NCI-H2029 (cell line): ENCODE measurements at regions not wholly inside any gene's neighbourhood (a gene's known extent, or its start where the extent isn't known, plus 50 kb on each side); places are given as distances from the start of the nearest gene placed in this dataset.
"Not testable (repeated sequence)": the region's sequence is repeated elsewhere in the genome, so short reads cannot be mapped to it uniquely, and the experiment has no call there.

ENCODE experiments used
- DNase-seq: peaks from one replicate; lab custom pipeline; 2025; lab: John Stamatoyannopoulos, UW

DNA sequence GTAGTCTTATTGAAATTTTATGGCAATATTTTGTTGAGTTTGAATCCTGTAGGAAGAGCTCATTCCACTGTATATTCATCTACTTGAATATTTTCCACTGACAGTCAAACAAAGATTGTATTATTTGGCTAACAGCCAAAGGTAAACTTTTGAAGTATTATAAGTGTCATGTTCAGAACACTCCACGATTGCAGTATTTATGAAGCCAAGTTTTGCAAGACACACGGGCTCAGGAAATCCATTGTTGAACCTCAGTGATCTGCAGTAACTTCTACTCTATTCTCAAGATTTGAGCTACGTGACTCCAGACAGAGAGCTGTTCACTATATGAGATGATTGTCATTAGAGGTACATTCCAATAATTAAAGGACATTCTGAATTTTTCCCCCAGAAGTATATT is 302.7 kb upstream of the ADGRL3 start:
- DNase-seq, result no peak

DNA sequence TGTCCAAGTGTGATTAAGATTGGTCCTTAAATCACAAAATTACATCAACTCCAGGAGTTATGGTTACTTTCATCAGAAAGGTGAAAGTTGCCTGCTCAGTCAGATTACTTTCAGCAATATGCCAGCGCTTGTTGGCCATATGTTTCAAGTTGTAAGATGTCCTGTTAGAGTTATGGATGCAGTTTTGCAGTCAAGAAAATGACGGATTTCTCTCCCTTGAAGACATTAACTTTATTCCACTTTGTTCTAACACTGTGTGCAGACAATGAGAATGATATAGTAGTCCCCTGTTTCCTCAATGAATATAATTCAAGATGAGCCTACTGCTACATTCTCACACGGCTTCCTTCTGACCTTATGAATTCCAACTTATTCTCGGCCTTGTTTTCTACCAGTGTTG is 295.0 kb upstream of the ADGRL3 start:
- no peak for DNase-seq

DNA sequence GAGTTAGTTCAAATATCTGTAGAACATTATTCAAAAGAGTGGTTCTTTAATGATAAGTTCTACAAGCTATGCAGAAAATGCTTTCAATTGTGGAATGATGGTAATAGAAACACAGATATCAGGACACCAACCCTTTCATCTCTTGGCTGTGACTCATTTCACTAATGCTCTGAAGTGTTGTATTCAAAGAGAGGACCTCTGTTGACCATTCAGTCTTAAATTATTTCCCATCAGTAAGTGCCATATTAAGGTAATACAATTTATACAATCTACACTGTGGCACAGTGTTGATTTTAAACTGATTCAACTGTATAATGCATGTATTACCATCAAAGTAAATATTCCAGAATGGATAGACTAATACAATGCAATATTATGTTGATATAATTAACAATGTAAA is 289.0 kb upstream of the ADGRL3 start:
- no peak for DNase-seq

GRCh38 chr4:60913002-60913401 is 287.1 kb upstream of the ADGRL3 start:
- DNase-seq, result no peak

DNA sequence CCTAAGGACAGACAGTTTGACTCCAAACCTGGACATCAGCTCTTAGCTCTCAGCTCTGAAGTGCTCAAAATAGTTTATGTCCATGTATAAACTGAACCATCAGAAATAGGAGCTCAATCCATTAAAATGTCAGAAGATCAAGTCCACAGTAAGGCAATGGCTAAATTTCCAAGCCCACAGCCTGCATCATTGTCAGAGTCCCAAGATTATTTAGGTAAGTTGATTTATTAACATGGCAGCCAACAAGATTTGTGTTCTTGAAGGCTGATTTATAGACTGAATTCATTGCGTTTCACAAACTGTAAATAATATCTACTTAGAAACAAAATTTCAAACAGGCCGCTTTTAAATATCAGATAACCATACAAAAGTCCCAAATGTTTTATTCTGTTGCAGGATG is 286.5 kb upstream of the ADGRL3 start:
- DNase-seq, result no peak

GRCh38 chr4:60921735-60922134 is 278.4 kb upstream of the ADGRL3 start:
- not testable (repeated sequence) for DNase-seq

- DNase-seq, result no peak
These were observed 277.1 kb upstream of the ADGRL3 start for GRCh38 chr4:60923075-60923474.

DNA sequence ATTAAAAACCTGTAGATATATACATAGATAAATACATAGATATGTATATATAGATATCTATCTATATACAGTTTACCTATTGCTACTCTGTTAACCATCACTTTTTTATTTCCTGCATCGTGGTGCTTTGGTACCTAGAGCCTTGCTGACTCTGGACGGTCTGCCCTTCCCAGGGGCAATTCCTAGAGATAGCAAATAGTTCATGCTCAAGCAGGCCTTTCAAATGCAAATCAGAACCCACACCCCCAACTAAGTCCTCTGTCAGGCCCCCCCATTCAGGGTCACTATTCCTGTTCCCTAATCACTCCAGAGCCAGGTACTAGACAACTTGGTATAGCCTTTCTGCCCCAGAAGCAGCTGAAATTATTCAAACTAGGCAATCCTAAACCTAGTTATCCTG is 273.5 kb upstream of the ADGRL3 start:
- no peak for DNase-seq

- DNase-seq, result no peak
These were observed 269.3 kb upstream of the ADGRL3 start for GRCh38 chr4:60930866-60931265.

- no peak for DNase-seq
These were observed 265.4 kb upstream of the ADGRL3 start for GRCh38 chr4:60934566-60935295.

DNA sequence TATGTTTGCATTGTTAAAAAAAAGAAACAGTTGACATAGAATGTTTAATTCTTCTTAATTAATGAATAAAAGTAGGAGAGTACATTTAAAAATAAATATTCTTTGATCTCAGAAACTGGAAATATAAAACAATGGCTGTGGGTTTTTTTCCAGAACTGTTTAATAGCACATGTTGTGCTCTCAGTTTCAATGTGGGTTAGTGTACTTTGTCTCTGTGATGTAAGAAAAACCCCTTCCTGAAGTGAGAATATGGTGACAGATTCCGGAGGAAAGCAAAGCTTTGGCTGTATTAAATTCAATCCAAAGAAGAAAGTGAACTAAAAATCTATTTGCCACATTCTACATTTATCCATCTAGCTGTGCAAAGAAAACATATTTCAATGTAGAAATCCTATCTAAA is 261.9 kb upstream of the ADGRL3 start:
- DNase-seq, result no peak

GRCh38 chr4:60938621-60939020 is 261.5 kb upstream of the ADGRL3 start:
- no peak for DNase-seq

DNA sequence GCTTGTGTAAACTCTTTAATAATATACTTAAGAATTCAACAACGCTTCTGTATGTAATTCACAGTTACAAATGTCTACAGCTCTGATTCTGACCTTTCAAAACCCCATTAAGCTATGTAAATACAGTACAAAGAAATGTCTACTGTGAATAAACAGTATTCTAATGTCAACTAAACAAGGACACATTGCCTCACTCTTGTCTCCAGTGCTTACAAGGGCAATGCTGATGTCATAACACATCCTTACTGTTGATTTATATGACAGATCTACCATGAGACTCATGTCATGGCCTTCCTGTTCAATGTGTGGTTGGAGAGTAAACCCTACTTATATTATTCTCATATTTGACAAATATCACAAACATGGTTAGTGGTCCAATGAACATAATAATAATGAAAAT is 256.1 kb upstream of the ADGRL3 start:
- DNase-seq, result peak; percentile 29

- no peak for DNase-seq
These were observed 254.5 kb upstream of the ADGRL3 start for GRCh38 chr4:60945641-60946040.

DNA sequence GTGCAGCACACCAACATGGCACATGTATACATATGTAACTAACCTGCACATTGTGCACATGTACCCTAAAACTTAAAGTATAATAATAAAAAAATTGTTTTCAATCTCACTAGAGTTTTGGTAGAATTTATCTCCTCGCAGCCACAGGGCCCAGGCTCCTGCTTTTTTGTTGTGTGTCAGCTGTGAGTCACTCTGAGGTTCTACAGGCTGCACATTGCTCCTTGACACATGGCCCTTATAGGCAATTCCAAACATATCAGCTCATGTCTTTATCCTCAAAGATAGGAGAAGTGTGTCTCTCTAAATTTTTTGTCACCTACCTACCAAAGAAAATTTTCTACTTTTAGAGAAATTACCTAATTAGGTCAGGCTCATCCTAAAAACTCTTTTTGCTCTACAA is 252.1 kb upstream of the ADGRL3 start:
- no peak for DNase-seq

GRCh38 chr4:60952921-60953320 is 247.2 kb upstream of the ADGRL3 start:
- no peak for DNase-seq

GRCh38 chr4:60953826-60954225 is 246.3 kb upstream of the ADGRL3 start:
- no peak for DNase-seq

DNA sequence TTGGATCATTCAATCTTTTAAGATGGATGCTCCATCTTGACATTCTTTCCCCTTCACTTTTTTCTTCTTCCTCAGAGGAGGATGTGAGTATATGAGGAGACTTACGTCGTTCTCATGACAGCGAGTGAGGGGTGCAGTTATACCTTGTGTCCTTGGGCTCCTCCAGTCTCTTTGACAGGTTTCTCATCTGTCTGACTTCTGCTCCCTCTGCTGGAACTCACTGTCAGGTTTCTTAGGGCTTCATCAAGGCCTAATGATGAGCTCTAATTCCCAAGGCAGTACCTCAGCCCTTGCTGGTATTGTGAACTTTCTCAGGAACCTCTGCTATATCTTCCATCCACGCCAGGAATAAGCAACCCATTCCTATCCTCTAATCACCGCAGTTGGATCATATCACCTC is 237.8 kb upstream of the ADGRL3 start:
- DNase-seq, result no peak

GRCh38 chr4:60981534-60981933 is 218.6 kb upstream of the ADGRL3 start:
- no peak for DNase-seq

- no peak for DNase-seq
These were observed 211.0 kb upstream of the ADGRL3 start for GRCh38 chr4:60989141-60989540.

DNA sequence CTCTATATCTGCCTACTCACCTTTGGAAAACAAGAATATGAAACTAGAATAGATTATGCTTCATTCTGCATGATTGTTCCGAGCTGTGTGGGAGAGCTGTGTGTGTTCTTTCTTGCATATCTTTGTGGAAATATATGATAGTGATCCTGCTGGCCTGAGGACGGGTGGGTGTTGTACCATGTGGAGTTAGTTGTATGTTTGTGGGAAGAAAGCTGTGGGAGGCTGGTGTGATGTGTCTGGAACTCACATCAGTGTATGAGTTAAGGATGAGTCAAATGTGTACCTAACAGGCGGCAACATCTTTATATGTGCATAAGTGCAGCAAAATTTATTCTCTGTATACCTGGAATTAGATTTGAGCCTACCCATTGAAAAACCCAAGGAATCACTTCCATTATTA is 208.1 kb upstream of the ADGRL3 start:
- no peak for DNase-seq

DNA sequence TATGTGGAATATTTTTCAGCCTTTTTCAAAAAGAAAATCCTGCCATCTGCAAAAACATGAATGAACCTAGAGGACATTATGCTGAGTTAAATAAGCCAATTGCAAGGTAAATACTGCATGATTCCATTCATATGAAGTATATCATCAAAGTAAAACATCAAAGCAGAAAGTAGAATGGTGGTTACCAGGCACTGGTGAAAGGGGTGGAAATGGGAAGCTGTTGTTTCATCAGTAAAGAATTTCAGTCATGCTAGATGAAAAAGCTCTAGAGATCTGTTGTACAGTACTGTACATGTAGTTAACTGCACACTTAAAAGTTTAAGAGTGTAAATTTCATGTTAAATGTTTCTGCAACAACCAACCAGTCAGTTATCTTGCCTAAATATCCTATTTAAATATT is 196.8 kb upstream of the ADGRL3 start:
- DNase-seq, result no peak

DNA sequence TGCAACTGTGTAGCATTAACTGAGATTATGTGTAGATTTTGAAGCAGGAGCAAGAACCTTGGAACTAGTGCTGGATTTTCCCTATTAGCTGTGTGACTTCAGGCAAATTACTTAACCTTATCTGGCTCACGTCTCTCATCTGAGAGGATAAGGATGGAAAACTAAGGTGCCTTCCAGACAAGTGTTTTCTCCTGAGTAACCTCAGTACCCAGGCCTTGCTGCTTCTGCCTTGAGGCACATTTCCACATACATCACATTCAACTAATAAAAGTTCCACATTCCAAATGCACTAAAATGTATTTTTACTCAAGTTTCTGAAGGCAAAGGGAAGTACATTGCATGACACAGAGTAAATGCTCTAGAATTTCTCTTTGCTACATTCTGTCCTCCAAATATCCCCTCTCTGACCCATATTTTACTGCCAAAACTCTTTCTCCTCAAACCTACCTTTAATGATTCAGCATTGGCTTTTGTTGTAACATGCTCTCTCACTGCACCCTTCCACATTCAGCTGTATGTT is 195.4 kb upstream of the ADGRL3 start:
- DNase-seq, result no peak

GRCh38 chr4:61011051-61011450 is 189.1 kb upstream of the ADGRL3 start:
- DNase-seq, result no peak
